Tibial nerve (tissue), 4 donors: ENCODE measurements at regions not wholly inside any gene's neighbourhood (a gene's known extent, or its start where the extent isn't known, plus 50 kb on each side); places are given as distances from the start of the nearest gene placed in this dataset.

ENCODE experiments used
- EP300 ChIP-seq, 2 donors: sonication (generic); formaldehyde crosslinking; IDR thresholded peaks; one replicate each; pipeline ENCODE4 v1.6.1; 2017; ENCODE audit warnings: antibody characterized with exemption in 2 of 2, mild to moderate bottlenecking in 1 of 2
- POLR2A ChIP-seq, 2 donors: fragments of 450-650 bp; IDR thresholded peaks; one replicate each; pipeline ENCODE4 v1.6.1; 2017; ENCODE audit warnings: antibody characterized with exemption in 2 of 2, mild to moderate bottlenecking in 2 of 2, moderate library complexity in 2 of 2
- TF ChIP-seq, protein P1 (sequence below), 5 experiments: fragments of 200-600 bp in 3 of 5; fragments of 450-650 bp in 2 of 5; sonication (generic) in 3 of 5; IDR thresholded peaks; one replicate each; pipeline ENCODE4 v1.5.1; 2016 to 2019; ENCODE audit warnings: antibody characterized with exemption in 5 of 5, mild to moderate bottlenecking in 3 of 5, moderate library complexity in 2 of 5

- TF ChIP-seq EP300 (IDR thresholded peaks at IDR 0.05), result no peak
- TF ChIP-seq, protein P1, sequence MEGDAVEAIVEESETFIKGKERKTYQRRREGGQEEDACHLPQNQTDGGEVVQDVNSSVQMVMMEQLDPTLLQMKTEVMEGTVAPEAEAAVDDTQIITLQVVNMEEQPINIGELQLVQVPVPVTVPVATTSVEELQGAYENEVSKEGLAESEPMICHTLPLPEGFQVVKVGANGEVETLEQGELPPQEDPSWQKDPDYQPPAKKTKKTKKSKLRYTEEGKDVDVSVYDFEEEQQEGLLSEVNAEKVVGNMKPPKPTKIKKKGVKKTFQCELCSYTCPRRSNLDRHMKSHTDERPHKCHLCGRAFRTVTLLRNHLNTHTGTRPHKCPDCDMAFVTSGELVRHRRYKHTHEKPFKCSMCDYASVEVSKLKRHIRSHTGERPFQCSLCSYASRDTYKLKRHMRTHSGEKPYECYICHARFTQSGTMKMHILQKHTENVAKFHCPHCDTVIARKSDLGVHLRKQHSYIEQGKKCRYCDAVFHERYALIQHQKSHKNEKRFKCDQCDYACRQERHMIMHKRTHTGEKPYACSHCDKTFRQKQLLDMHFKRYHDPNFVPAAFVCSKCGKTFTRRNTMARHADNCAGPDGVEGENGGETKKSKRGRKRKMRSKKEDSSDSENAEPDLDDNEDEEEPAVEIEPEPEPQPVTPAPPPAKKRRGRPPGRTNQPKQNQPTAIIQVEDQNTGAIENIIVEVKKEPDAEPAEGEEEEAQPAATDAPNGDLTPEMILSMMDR (IDR thresholded peaks at IDR 0.05), result no peak
- no peak for TF ChIP-seq POLR2A (IDR thresholded peaks at IDR 0.05)
These were observed 201.2 kb downstream of the TOMM20 start for GRCh38 chr1:234927312-234927970.
